Gastrocnemius medialis (tissue), 4 donors: ENCODE measurements at regions not wholly inside any gene's neighbourhood (a gene's known extent, or its start where the extent isn't known, plus 50 kb on each side); places are given as distances from the start of the nearest gene placed in this dataset.

ENCODE experiments used
- ATAC-seq, 2 donors: fragments of 150-250 bp; one replicate each; pipeline ENCODE4 v1.9.1; 2016
- DNase-seq, 2 donors: peaks; one replicate each; pipeline ENCODE4 v3.0.0-alpha.2; 2019
- H3K27ac ChIP-seq, 4 donors: fragments of 200-600 bp; sonication (generic); 1 replicate in 1 of 4; 2 replicates in 3 of 4; pipeline ENCODE4 v1.5.1; 2016 to 2018; ENCODE audit warnings: mild to moderate bottlenecking in 2 of 4, moderate library complexity in 1 of 4
- H3K27me3 ChIP-seq, 3 donors: fragments of 200-600 bp; sonication (generic) in 2 of 3; 1 replicate in 1 of 3; 2 replicates in 2 of 3; pipeline versions ENCODE4 v1.5.1 to v1.6.0; 2016 to 2019; ENCODE audit warnings: mild to moderate bottlenecking in 1 of 3, moderate library complexity in 1 of 3
- H3K36me3 ChIP-seq, 2 donors: fragments of 200-600 bp; sonication (generic) in 1 of 2; one replicate each; pipeline ENCODE4 v1.5.1; 2017 to 2018
- H3K4me1 ChIP-seq, 2 donors: fragments of 200-600 bp; sonication (generic) in 1 of 2; one replicate each; pipeline ENCODE4 v1.5.1; 2016 to 2017; ENCODE audit warnings: mild to moderate bottlenecking in 2 of 2
- H3K4me3 ChIP-seq, 4 donors: fragments of 200-600 bp; sonication (generic) in 3 of 4; 1 replicate in 1 of 4; 2 replicates in 3 of 4; pipeline ENCODE4 v1.5.1; 2016 to 2019; ENCODE audit warnings: mild to moderate bottlenecking in 2 of 4
- H3K9me3 ChIP-seq, 3 donors: fragments of 200-600 bp; sonication (generic) in 2 of 3; 1 replicate in 1 of 3; 2 replicates in 2 of 3; pipeline ENCODE4 v1.5.1; 2016 to 2019
- POLR2A ChIP-seq, 2 donors: fragments of 450-650 bp; IDR thresholded peaks; one replicate each; pipeline ENCODE4 v1.6.1; 2017; ENCODE audit warnings: antibody characterized with exemption in 2 of 2, mild to moderate bottlenecking in 2 of 2, moderate library complexity in 2 of 2
- in situ Hi-C, 4 donors: fragments of 200-750 bp; cut with MboI; loops; one replicate each; pipeline versions ENCODE4 v1.15.0 to v1.8.0; 2017; ENCODE audit warnings: low sequenced_read_pairs in 4 of 4
- intact Hi-C: fragments of 100-400 bp; cut with DNase I; formaldehyde crosslinking; loops from one replicate; pipeline ENCODE4 v1.15.1; 2023; ENCODE audit warnings: low total_unique reads
- TF ChIP-seq, protein P1 (sequence below), 5 experiments: fragments of 450-650 bp in 3 of 5; fragments of 200-600 bp in 2 of 5; sonication (generic) in 2 of 5; IDR thresholded peaks in 4 of 5; conservative IDR thresholded peaks in 1 of 5; 1 replicate in 4 of 5; 2 replicates in 1 of 5; pipeline ENCODE4 v1.5.1; 2016 to 2019; ENCODE audit warnings: antibody characterized with exemption in 5 of 5, mild to moderate bottlenecking in 3 of 5, moderate library complexity in 3 of 5

GRCh38 chr1:168631671-168632400, 55.4 kb downstream of the XCL1 start:
- no peak for ATAC-seq
- no peak for DNase-seq
- Histone ChIP-seq H3K9me3 (no peaks in the 10 kb centered on the region), H3K4me1 (peaks cover 30 to 60% of the 10 kb centered on the region in 2 donors), H3K4me3 (no peak overlapping the region), H3K27me3 (no peaks in the 10 kb centered on the region), H3K36me3 (no peaks in the 10 kb centered on the region), H3K27ac (peak overlapping the region; percentile 9 to 100 (median 78))
- no peak for TF ChIP-seq POLR2A (IDR thresholded peaks at IDR 0.05)
- TF ChIP-seq, protein P1, sequence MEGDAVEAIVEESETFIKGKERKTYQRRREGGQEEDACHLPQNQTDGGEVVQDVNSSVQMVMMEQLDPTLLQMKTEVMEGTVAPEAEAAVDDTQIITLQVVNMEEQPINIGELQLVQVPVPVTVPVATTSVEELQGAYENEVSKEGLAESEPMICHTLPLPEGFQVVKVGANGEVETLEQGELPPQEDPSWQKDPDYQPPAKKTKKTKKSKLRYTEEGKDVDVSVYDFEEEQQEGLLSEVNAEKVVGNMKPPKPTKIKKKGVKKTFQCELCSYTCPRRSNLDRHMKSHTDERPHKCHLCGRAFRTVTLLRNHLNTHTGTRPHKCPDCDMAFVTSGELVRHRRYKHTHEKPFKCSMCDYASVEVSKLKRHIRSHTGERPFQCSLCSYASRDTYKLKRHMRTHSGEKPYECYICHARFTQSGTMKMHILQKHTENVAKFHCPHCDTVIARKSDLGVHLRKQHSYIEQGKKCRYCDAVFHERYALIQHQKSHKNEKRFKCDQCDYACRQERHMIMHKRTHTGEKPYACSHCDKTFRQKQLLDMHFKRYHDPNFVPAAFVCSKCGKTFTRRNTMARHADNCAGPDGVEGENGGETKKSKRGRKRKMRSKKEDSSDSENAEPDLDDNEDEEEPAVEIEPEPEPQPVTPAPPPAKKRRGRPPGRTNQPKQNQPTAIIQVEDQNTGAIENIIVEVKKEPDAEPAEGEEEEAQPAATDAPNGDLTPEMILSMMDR (IDR thresholded peaks at IDR 0.05 in 4 of 5, conservative IDR thresholded peaks at IDR 0.05 in 1 of 5) = no peak
- intact Hi-C loops (no loop called here), in situ Hi-C loops (loop anchor here (10.0 to 25.0 kb wide), 4 partner anchors 263 to 855 kb away; partner anchors contain the start of genes SLC19A2 (in 2 of the 4) and ATP1B1 (in 1 of the 4))

- no peak overlapping the region for H3K4me3 ChIP-seq
- intact Hi-C loops (loop anchor here (2.0 to 5.0 kb wide), 4 partner anchors 87 to 852 kb away; partner anchors contain the start of gene SLC19A2), in situ Hi-C loops (loop anchor here (5.0 to 25.0 kb wide), 5 partner anchors 260 to 852 kb away; partner anchors contain the start of genes SLC19A2 (in 2 of the 4) and ATP1B1 (in 1 of the 4))
- H3K4me1 ChIP-seq = peaks cover 23 to 53% of the 10 kb centered on the region in 2 donors
- no peaks in the 10 kb centered on the region for H3K27me3 ChIP-seq
- peak overlapping the region; percentile 88 to 100 (median 94) for H3K27ac ChIP-seq
- DNase-seq = no peak
- H3K9me3 ChIP-seq = no peaks in the 10 kb centered on the region
- TF ChIP-seq POLR2A (IDR thresholded peaks at IDR 0.05) = peak in 1 of 2 donors; percentile 26
- TF ChIP-seq, protein P1 (IDR thresholded peaks at IDR 0.05 in 4 of 5, conservative IDR thresholded peaks at IDR 0.05 in 1 of 5) = no peak
- peak in 1 of 2 donors; percentile 34 for ATAC-seq
- no peaks in the 10 kb centered on the region for H3K36me3 ChIP-seq
These were observed 58.6 kb downstream of the XCL1 start for GRCh38 chr1:168634951-168635532.

GRCh38 chr1:168636200-168636599, 59.8 kb downstream of the XCL1 start:
- in situ Hi-C loops (loop anchor here (5.0 to 25.0 kb wide), 5 partner anchors 259 to 851 kb away; partner anchors contain the start of genes SLC19A2 (in 2 of the 4) and ATP1B1 (in 1 of the 4)), intact Hi-C loops (loop anchor here (1.0 to 5.0 kb wide), 7 partner anchors 13 to 851 kb away; partner anchors contain the start of gene SLC19A2)
- Histone ChIP-seq H3K27ac (peak overlapping the region; percentile 88 to 100 (median 94)), H3K27me3 (no peaks in the 10 kb centered on the region), H3K4me3 (no peak overlapping the region), H3K36me3 (no peaks in the 10 kb centered on the region), H3K9me3 (no peaks in the 10 kb centered on the region), H3K4me1 (peaks cover 23 to 50% of the 10 kb centered on the region in 2 donors)
- no peak for TF ChIP-seq POLR2A (IDR thresholded peaks at IDR 0.05)
- TF ChIP-seq, protein P1 (IDR thresholded peaks at IDR 0.05 in 4 of 5, conservative IDR thresholded peaks at IDR 0.05 in 1 of 5) = peak in 1 of 5 experiments; percentile 14
- ATAC-seq (peak; percentile 70 to 84), DNase-seq (peak; percentile 29 to 31)

- DNase-seq (peak; percentile 80 to 85), ATAC-seq (peak; percentile 93 to 94)
- peak overlapping the region in 1 of 4 donors; percentile 9 for H3K4me3 ChIP-seq
- no peaks in the 10 kb centered on the region for H3K36me3 ChIP-seq
- intact Hi-C loops (loop anchor here (1.0 to 5.0 kb wide), 7 partner anchors 13 to 851 kb away; partner anchors contain the start of gene SLC19A2), in situ Hi-C loops (loop anchor here (5.0 to 25.0 kb wide), 5 partner anchors 258 to 851 kb away; partner anchors contain the start of genes SLC19A2 (in 2 of the 4) and ATP1B1 (in 1 of the 4))
- H3K27me3 ChIP-seq = no peaks in the 10 kb centered on the region
- H3K9me3 ChIP-seq = no peaks in the 10 kb centered on the region
- TF ChIP-seq, protein P1 (IDR thresholded peaks at IDR 0.05 in 4 of 5, conservative IDR thresholded peaks at IDR 0.05 in 1 of 5) = no peak
- peak in 1 of 2 donors; percentile 42 for TF ChIP-seq POLR2A (IDR thresholded peaks at IDR 0.05)
- peak overlapping the region; percentile 88 to 100 (median 94) for H3K27ac ChIP-seq
- H3K4me1 ChIP-seq = peaks cover 23 to 50% of the 10 kb centered on the region in 2 donors
These were observed 60.3 kb downstream of the XCL1 start for GRCh38 chr1:168636642-168637111.
